Posterior vena cava (tissue), 2 donors: ENCODE measurements at regions not wholly inside any gene's neighbourhood (a gene's known extent, or its start where the extent isn't known, plus 50 kb on each side); places are given as distances from the start of the nearest gene placed in this dataset.

Experiments
- DNase-seq: peaks from one replicate; pipeline ENCODE4 v3.0.0-alpha.2; 2020; ENCODE audit warnings: low spot score
- intact Hi-C, 2 donors: fragments of 100-400 bp; cut with DNase I; formaldehyde crosslinking; loops; one replicate each; pipeline versions ENCODE4 v1.14.1 to v1.14.2; 2022 to 2023
- donor health status: DM: yes; HTN: yes; CAD: no.
- donor health status: DM: yes; HTN: yes; CAD: no.

- intact Hi-C loops = no loop called here
These were observed 269.3 kb upstream of the SIX2 start for GRCh38 chr2:45278365-45279078.

GRCh38 chr2:45276914-45277313 is 267.7 kb upstream of the SIX2 start:
- intact Hi-C loops = no loop called here
- DNase-seq = no peak

More at GRCh38 chr2:45278365-45279078, 269.3 kb upstream of the SIX2 start:
- no peak for DNase-seq

GRCh38 chr2:45275806-45276205 is 266.6 kb upstream of the SIX2 start:
- DNase-seq = no peak
- intact Hi-C loops = no loop called here

- intact Hi-C loops = no loop called here
These were observed 266.1 kb upstream of the SIX2 start for GRCh38 chr2:45275242-45275805.

GRCh38 chr2:45274250-45274926 is 265.1 kb upstream of the SIX2 start:
- intact Hi-C loops = no loop called here
- DNase-seq = no peak

More at GRCh38 chr2:45275242-45275805, 266.1 kb upstream of the SIX2 start:
- DNase-seq = no peak

- no peak for DNase-seq
- intact Hi-C loops = no loop called here
These were observed 264.4 kb upstream of the SIX2 start for GRCh38 chr2:45273412-45274249.

GRCh38 chr2:45272549-45273265 is 263.5 kb upstream of the SIX2 start:
- no peak for DNase-seq

DNA sequence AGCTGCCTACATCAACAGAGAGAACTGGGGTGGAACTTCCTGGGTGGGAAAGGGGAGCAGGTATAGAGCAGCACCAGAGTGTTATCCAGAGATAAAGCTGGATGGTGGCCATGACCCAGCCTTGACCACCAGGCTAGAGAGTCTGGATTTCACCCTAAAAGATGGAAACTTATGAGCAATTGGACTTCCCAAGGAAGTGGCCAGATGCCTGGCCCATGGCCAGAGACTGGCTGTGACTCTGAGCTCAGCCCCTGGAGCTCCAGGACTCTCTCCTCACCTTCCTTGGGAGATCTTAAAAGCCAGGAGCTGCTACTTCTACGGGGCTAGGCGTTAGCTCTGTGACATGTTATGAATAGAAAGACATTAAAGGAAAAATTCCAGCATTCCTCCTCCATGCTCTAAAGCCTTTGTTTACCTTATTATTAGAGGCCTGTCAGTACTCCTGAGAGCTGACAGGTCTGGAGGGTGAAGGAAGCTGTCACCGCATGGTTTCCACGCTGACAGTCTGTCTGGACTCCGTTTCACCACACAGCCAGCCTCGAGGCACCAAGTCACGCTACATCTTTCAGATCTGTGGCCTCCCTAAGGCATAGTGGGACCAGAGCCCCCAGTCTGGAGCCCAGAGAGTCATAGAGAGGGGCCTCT is 260.0 kb upstream of the SIX2 start:
- no peak for DNase-seq

More at GRCh38 chr2:45272549-45273265, 263.5 kb upstream of the SIX2 start:
- intact Hi-C loops = no loop called here

DNA sequence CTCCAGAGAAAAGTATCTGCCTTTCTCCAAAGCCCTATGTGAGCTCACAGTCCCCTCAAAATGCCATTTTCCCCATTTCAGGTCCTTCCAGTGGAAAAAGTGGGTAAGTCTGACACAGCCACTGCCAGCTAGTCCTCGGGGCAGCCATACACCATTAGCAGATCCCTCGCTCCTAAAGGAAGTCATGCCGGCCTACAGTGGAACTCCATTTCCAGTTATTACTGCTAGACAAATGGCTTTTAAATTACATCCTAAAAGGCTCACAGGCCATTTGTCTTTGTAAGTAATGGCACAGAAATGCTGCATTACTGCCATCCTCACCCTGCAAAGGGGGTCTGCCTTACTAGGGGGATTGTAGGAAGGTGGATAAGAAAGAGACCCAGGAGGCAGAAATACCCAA is 259.4 kb upstream of the SIX2 start:
- DNase-seq = no peak
- intact Hi-C loops = no loop called here

More for the DNA sequence above, 260.0 kb upstream of the SIX2 start:
- intact Hi-C loops = no loop called here

DNA sequence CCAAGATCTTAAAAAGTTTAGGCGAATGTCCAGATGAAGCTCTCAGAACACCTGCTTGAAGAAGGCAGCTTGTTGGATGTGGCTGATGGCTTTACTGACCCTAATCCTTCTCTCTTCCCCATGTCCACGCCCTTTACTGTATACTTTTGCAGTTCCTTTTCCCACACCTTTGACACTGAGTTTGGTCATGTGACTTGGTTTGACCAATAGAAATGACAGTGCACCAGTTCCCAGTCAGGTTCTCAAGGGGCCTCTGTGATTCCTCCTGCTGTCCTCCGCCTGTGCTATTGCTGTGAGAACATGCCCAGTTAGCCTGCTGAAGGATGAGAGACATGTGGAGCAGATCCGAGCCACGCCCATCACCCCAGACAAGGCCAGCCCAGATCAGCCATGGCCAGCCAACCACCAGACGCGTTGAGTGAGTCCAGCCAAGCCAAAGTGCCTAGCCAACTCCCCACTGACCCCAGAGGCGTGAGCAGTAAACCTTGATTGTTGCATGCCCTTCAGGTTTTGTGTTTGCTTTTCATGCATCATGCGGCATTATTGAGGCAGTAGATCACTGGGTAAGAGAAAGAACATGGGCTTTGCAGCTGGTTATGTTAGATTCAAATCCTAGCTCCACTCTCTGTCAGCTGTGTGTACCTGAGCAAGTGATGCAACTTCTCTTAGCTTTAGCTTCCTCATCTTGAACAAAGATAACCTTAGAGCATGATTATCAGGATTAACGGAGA is 258.0 kb upstream of the SIX2 start:
- DNase-seq = no peak
- intact Hi-C loops = no loop called here

DNA sequence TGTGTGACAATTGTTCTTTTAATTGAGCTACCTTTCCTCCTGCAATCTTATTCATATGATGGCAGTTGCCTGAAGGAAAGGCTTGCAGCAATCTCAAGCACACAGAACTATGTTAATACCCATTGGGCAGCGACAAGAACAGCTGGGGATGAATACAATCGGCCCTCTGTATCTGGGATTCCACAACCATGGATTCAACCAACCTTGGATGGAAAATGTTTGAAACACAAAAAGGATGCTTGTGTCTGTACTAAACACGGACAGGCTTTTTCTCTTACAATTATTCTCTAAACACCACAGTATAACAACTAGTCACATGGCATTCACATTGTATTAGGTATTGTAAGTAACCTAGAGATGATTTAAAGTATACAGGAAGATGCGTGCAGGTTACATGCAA is 256.1 kb upstream of the SIX2 start:
- intact Hi-C loops = no loop called here
- DNase-seq = no peak

DNA sequence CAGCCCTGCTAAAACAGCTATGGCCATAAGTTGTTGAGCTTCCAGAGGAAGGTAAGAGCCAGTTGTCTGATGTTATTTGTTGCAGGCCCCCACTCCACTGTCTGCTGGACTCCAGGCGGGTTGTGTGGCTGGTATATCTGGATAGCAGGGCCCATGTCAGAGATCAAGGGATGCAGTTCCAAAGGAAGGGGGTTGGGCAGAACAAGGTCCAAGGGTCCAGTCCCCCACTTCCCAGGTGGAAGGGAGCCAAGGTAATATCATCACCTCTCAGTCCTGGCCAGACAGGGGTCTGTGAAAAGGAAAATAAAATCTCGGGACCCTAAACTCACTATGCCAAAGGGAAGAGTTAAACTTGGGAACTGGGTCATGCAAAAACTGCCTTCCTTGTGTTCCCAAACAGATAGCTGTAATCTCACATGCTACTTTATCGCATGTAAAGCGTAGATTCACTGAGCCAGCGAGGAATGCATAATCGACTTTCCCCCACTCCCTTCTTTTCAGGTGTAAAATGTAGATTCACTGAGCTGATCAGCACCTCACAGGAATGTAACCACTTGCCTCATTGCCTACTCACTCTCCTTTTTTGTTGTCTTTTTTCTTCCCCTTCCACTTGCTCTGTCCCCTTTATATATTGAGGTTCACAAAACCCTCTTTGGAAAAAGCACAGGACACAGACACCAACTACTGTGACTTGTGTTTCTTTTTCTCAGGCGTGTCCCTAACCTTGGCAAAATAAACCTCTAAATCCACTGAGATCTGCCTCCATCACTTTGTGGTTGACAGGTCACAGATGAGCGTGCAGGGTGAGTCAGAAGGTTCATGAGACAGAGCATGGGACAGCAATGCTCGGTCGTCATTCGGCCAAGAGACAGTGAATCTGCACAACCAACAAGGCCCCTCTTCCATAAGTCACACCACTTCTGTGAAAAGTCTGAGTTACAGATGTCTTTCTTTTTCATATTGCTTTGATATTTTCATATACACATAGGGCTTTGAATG is 255.3 kb upstream of the SIX2 start:
- DNase-seq = no peak
- intact Hi-C loops = no loop called here

DNA sequence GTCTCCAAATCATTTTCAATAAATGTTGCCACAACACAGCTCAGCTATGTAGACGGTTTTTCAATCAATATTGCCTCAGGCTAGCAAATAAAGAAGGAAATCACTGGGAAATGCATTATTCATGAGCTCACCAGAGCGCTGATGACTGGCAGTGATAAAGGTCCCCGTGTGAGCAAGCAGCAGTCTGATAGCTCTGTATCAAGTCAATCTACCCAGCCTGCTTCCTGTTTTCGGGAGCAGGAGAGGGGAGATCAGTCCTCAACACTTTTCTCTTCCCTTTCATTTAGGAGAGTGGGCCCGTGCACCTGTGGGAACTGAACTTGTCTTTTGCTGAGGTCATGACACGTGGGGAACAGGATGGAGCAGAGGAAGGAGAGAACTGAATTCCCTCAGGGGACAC is 253.9 kb upstream of the SIX2 start:
- intact Hi-C loops = no loop called here
- DNase-seq = no peak

DNA sequence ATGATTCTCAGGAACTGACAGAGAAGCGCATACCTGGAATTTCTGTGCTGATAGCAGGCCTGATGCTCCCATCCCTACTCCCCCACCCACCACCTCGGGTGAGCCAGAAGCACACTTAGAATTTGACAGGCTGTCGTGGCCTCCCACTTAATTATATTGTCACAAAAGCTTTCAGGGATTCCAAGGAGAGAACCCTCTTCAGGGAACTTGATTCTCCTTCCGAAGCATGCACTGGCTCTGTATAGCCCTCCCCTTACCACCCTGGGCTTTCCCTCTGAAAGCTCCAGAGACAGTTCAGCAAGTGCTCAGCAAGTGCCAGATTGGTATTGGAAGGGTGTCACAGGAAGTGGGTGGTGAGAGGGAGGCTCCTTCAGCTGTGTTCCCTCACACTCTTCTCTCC is 252.5 kb upstream of the SIX2 start:
- intact Hi-C loops = no loop called here

GRCh38 chr2:45260946-45261345 is 251.7 kb upstream of the SIX2 start:
- intact Hi-C loops = no loop called here
- DNase-seq = no peak

More for the DNA sequence above, 252.5 kb upstream of the SIX2 start:
- DNase-seq = no peak

DNA sequence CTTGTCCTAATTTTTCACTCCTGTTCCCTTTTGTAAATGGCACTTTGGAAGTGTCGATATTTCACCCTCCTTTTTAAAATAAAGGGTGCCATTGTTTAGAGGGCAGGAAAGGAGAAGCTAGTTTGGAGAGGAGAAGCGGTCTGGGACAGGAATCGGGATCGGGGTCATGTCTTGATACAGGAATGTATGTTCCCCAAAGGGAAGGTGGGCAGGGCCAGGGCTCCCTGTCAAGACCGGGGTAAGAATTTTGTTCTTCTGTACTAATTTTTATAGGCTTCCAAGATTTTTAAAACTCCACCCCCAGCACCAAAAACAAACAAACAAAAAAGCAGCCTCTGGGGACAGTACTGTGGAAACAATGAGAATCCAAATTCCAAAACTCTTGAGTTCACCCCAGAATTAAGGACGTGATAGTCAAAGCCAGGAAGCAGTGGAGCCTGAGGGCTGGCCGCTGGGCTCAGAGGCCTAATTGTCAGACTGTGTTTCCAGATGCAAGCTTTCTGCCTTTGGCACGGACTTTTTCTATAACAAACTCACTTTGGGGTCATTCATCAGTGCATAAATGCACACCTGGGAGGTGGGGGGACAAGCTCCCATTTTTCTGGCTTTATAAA is 250.4 kb upstream of the SIX2 start:
- intact Hi-C loops = no loop called here
- no peak for DNase-seq
